ENCODE measurements at regions not wholly inside any gene's neighbourhood (a gene's known extent, or its start where the extent isn't known, plus 50 kb on each side); places are given as distances from the start of the nearest gene placed in this dataset.

DNA sequence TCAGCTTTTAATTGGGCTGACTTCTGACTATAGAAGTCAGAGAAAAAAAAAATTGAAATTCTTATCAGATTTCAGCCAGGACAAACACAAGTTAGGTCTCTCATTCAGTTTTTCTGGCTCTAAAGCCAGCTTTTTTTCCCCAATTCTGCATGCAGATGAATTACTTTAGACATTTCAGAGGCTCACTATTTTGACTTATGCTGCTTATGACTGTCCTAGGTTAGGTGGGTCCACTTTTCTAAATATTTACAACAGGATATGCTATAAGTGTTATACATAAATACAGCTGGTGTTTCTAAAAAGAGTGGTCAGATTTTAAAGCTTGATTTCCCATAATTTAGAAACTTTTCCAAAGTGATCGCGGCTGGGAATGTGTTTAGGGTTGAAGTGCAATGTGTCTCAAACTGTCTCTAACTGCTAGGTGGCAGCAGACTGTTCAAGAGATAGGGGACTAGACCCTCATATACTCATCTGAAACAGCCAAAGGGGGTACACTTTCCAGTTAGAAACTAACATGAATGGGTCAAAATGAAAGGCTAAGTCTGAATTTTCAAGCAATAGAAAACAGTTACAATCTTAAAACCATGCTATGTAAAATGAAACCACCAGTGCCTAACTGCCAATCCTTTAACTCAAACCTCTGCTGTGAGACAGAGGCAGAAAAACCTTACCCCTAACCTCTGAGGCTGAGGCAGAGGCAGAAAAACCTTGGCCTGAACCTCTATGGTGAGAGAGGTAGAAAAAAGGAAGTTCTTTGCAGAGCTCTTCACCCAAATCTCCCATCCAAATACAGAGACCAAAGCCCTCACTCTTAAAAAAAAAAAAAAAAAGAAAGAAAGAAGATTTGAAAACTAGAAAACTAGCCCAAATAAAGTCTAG, 596.0 kb downstream of the NTRK3 start:
- Histone ChIP-seq H3K9me3 (ENCODE audit: control insufficient read depth, insufficient read depth, low read depth, low read length) (no peaks in the 10 kb centered on the region), H3K27me3 (ENCODE audit: control insufficient read depth, insufficient read depth, low read length) (no peaks in the 10 kb centered on the region), H3K27ac (ENCODE audit: low read length) (no peak overlapping the region), H3K4me1 (ENCODE audit: control insufficient read depth, insufficient read depth, low read length) (no peaks in the 10 kb centered on the region), H3K4me3 (ENCODE audit: low read depth in 2 of 2, low read length in 2 of 2) (no peak overlapping the region), H3K36me3 (ENCODE audit: control insufficient read depth, insufficient read depth, low read length) (no peaks in the 10 kb centered on the region)
- POLR2A ChIA-PET: no interaction called here
- TF ChIP-seq SIN3A (IDR thresholded peaks at IDR 0.05; ENCODE audit: borderline replicate concordance, insufficient read depth, low read depth, low read length): no peak
- no peak for TF ChIP-seq POLR2AphosphoS5 (IDR thresholded peaks at IDR 0.05; ENCODE audit: low read depth, low read length)
- DNase-seq (ENCODE audit: low read depth, low spot score): no peak
- ATAC-seq: no peak
- BruUV-seq (replicated peaks): no TSS peak
- CTCF ChIA-PET: interaction anchor here (0.6 kb wide), 1 partner anchor 68 kb away, joined by 3 read pairs; no protein-coding TSS in a partner anchor
- intact Hi-C loops (cut with micrococcal nuclease; ENCODE audit: unreplicated experiment): no loop called here
- in situ Hi-C loops (cut with HindIII; ENCODE audit: low pct_unique_long_range_greater_than_20kb, low sequenced_read_pairs): no loop called here

DNA sequence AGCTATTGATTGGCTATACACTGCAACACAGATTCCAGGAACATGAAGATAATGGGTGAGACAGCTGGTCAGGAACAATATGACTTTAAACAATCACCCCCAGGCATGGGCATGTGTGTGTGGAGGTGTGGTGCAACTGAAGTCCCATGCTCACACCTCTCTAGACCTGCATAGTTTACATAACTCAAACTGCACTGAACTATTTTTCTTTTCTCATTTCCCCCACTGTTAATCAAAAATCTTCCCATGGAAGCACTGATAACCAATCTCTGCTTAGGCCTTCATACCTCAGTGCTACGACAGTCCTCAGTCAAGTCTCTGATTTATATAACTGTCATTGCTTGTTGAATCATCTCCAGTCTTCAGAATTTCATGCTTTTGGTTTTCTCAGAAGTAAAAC, 600.2 kb downstream of the NTRK3 start:
- no peak for DNase-seq (ENCODE audit: low read depth, low spot score)

More for the DNA sequence above, 600.2 kb downstream of the NTRK3 start:
- BruUV-seq (replicated peaks): no TSS peak
- CTCF ChIA-PET: no interaction called here
- intact Hi-C loops (cut with micrococcal nuclease; ENCODE audit: unreplicated experiment): no loop called here
- in situ Hi-C loops (cut with HindIII; ENCODE audit: low pct_unique_long_range_greater_than_20kb, low sequenced_read_pairs): no loop called here
- no peaks in the 10 kb centered on the region for H3K4me1 ChIP-seq (ENCODE audit: control insufficient read depth, insufficient read depth, low read length)
- POLR2A ChIA-PET: no interaction called here
- ATAC-seq: no peak
- H3K9me3 ChIP-seq (ENCODE audit: control insufficient read depth, insufficient read depth, low read depth, low read length): no peaks in the 10 kb centered on the region
- no peaks in the 10 kb centered on the region for H3K27me3 ChIP-seq (ENCODE audit: control insufficient read depth, insufficient read depth, low read length)
- H3K4me3 ChIP-seq (ENCODE audit: low read depth in 2 of 2, low read length in 2 of 2): no peak overlapping the region
- H3K27ac ChIP-seq (ENCODE audit: low read length): no peak overlapping the region
- H3K36me3 ChIP-seq (ENCODE audit: control insufficient read depth, insufficient read depth, low read length): no peaks in the 10 kb centered on the region
- TF ChIP-seq, protein P1, sequence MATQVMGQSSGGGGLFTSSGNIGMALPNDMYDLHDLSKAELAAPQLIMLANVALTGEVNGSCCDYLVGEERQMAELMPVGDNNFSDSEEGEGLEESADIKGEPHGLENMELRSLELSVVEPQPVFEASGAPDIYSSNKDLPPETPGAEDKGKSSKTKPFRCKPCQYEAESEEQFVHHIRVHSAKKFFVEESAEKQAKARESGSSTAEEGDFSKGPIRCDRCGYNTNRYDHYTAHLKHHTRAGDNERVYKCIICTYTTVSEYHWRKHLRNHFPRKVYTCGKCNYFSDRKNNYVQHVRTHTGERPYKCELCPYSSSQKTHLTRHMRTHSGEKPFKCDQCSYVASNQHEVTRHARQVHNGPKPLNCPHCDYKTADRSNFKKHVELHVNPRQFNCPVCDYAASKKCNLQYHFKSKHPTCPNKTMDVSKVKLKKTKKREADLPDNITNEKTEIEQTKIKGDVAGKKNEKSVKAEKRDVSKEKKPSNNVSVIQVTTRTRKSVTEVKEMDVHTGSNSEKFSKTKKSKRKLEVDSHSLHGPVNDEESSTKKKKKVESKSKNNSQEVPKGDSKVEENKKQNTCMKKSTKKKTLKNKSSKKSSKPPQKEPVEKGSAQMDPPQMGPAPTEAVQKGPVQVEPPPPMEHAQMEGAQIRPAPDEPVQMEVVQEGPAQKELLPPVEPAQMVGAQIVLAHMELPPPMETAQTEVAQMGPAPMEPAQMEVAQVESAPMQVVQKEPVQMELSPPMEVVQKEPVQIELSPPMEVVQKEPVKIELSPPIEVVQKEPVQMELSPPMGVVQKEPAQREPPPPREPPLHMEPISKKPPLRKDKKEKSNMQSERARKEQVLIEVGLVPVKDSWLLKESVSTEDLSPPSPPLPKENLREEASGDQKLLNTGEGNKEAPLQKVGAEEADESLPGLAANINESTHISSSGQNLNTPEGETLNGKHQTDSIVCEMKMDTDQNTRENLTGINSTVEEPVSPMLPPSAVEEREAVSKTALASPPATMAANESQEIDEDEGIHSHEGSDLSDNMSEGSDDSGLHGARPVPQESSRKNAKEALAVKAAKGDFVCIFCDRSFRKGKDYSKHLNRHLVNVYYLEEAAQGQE (IDR thresholded peaks at IDR 0.05; ENCODE audit: insufficient read depth in 1 of 2, low read depth in 2 of 2, low read length in 1 of 2): no peak
- TF ChIP-seq TCF7L2 (IDR thresholded peaks at IDR 0.05; ENCODE audit: low read depth, low read length) (no peak), POLR2AphosphoS5 (IDR thresholded peaks at IDR 0.05; ENCODE audit: low read depth, low read length) (no peak), CTCF (IDR thresholded peaks at IDR 0.05) (no peak), SIN3A (IDR thresholded peaks at IDR 0.05; ENCODE audit: borderline replicate concordance, insufficient read depth, low read depth, low read length) (no peak)
